Parathyroid adenoma (tissue), 2 donors: ENCODE measurements at regions not wholly inside any gene's neighbourhood (a gene's known extent, or its start where the extent isn't known, plus 50 kb on each side); places are given as distances from the start of the nearest gene placed in this dataset.

Experiments
- H2AFZ ChIP-seq: fragments of 300-600 bp; sonication (generic); one replicate; pipeline ENCODE4 v1.7.0; 2017; ENCODE audit warnings: antibody characterized with exemption, mild to moderate bottlenecking
- H3K27ac ChIP-seq: fragments of 300-600 bp; sonication (generic); one replicate; pipeline ENCODE4 v1.7.0; 2017
- H3K27me3 ChIP-seq: fragments of 300-600 bp; sonication (generic); one replicate; pipeline ENCODE4 v1.7.0; 2017; ENCODE audit warnings: low read length; ENCODE audit not compliant: control insufficient read depth, insufficient read depth
- H3K36me3 ChIP-seq: fragments of 300-600 bp; sonication (generic); one replicate; pipeline ENCODE4 v1.7.0; 2017; ENCODE audit warnings: low read length; ENCODE audit not compliant: control insufficient read depth, insufficient read depth
- H3K4me1 ChIP-seq: fragments of 300-600 bp; sonication (generic); one replicate; pipeline ENCODE4 v1.7.0; 2017; ENCODE audit warnings: control low read depth
- H3K4me2 ChIP-seq: fragments of 300-600 bp; sonication (generic); one replicate; pipeline ENCODE4 v1.7.0; 2017; ENCODE audit warnings: low read length
- H3K4me3 ChIP-seq: fragments of 300-600 bp; sonication (generic); one replicate; pipeline ENCODE4 v1.7.0; 2017; ENCODE audit warnings: low read depth, low read length
- H3K79me2 ChIP-seq: fragments of 300-600 bp; sonication (generic); one replicate; pipeline ENCODE4 v1.7.0; 2017; ENCODE audit warnings: control low read depth
- H3K9ac ChIP-seq: fragments of 300-600 bp; sonication (generic); one replicate; pipeline ENCODE4 v1.7.0; 2017; ENCODE audit warnings: mild to moderate bottlenecking
- H3K9me3 ChIP-seq: fragments of 300-600 bp; sonication (generic); one replicate; pipeline ENCODE4 v1.7.0; 2017; ENCODE audit warnings: low read length; ENCODE audit not compliant: control insufficient read depth
- CTCF ChIP-seq: fragments of 300-600 bp; sonication (generic); IDR thresholded peaks from one replicate; pipeline ENCODE4 v1.7.0; 2017; ENCODE audit warnings: antibody characterized with exemption, mild to moderate bottlenecking
- donor health status: primary hyperparathyroidism.

- no peak for TF ChIP-seq CTCF
- Histone ChIP-seq H3K36me3 (no peaks in the 10 kb centered on the region), H3K4me1 (no peaks in the 10 kb centered on the region), H2AFZ (no peak overlapping the region), H3K9me3 (no peaks in the 10 kb centered on the region), H3K79me2 (no peaks in the 10 kb centered on the region), H3K9ac (no peak overlapping the region), H3K27ac (no peak overlapping the region), H3K4me2 (no peak overlapping the region), H3K27me3 (no peaks in the 10 kb centered on the region), H3K4me3 (no peak overlapping the region)
Measured at GRCh38 chr7:15751191-15751701, 64.8 kb upstream of the MEOX2 start.

DNA sequence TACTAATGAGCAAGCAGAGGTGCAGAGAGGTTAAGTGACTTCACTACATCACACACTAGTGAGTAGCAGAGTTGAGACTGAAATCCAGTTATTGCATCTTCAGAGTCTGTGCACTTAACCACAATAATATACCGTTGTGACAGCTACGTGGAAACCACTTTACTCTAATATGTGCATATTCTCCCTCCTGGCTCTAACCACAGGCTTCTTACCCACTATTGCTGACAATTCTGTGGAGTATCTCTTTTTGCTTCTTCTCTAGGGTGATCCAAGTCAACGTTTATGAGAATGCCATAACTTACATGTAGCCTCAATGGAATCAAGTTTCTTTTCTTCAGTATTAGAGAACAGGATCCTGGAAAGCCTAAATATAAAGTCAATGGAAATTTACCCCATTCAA is 64.2 kb upstream of the MEOX2 start:
- H3K27ac ChIP-seq = no peak overlapping the region
- H3K9me3 ChIP-seq = no peaks in the 10 kb centered on the region
- H3K4me1 ChIP-seq = no peaks in the 10 kb centered on the region
- H3K9ac ChIP-seq = no peak overlapping the region
- no peak for TF ChIP-seq CTCF
- no peaks in the 10 kb centered on the region for H3K36me3 ChIP-seq
- no peak overlapping the region for H2AFZ ChIP-seq
- no peaks in the 10 kb centered on the region for H3K79me2 ChIP-seq
- no peaks in the 10 kb centered on the region for H3K27me3 ChIP-seq
- no peak overlapping the region for H3K4me2 ChIP-seq
- no peak overlapping the region for H3K4me3 ChIP-seq

DNA sequence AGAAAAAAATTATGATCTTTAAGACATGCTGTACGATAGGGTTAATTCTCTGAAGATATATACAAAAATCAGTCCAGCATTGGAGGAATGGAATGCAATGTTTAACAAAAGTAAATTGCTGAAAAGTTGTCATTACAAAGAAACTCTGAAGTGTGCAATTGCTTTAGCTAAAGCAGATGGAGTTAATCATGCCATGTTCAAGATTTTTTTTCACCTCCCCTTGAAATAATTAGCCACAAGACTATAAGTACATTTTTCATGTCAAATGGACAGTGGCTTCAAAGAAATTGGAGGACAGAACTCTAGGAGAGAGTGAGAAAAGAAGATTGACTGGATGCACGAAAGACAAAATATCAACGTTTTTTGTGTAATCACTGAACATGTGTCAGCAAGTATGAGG is 63.1 kb upstream of the MEOX2 start:
- Histone ChIP-seq H3K4me1 (no peaks in the 10 kb centered on the region), H3K9ac (no peak overlapping the region), H3K4me2 (no peak overlapping the region), H3K27ac (no peak overlapping the region), H3K9me3 (no peaks in the 10 kb centered on the region), H3K36me3 (no peaks in the 10 kb centered on the region), H3K27me3 (no peaks in the 10 kb centered on the region), H2AFZ (no peak overlapping the region), H3K79me2 (no peaks in the 10 kb centered on the region), H3K4me3 (no peak overlapping the region)
- no peak for TF ChIP-seq CTCF

DNA sequence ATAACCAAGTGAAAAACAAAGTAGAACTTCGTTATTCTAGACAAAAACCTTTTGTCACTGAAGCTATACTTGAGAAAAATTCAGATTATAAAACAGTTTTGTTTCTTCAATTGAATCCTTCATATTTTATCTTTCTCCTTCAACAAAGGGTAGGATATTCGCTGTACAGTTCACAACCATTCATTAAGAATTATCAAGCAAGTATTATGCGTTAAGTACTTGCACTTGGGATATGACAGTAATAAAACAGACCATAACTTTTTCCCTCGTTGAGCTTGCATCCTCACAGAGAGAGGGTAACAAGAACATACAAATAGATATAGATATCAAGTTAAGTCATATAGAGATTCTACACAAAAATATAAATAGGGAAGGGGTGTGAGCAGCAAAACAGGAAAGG is 61.2 kb upstream of the MEOX2 start:
- no peaks in the 10 kb centered on the region for H3K79me2 ChIP-seq
- H3K4me2 ChIP-seq = no peak overlapping the region
- H3K27ac ChIP-seq = no peak overlapping the region
- H2AFZ ChIP-seq = no peak overlapping the region
- TF ChIP-seq CTCF = no peak
- H3K4me1 ChIP-seq = no peaks in the 10 kb centered on the region
- H3K4me3 ChIP-seq = no peak overlapping the region
- H3K9me3 ChIP-seq = no peaks in the 10 kb centered on the region
- no peaks in the 10 kb centered on the region for H3K36me3 ChIP-seq
- H3K27me3 ChIP-seq = no peaks in the 10 kb centered on the region
- H3K9ac ChIP-seq = no peak overlapping the region

DNA sequence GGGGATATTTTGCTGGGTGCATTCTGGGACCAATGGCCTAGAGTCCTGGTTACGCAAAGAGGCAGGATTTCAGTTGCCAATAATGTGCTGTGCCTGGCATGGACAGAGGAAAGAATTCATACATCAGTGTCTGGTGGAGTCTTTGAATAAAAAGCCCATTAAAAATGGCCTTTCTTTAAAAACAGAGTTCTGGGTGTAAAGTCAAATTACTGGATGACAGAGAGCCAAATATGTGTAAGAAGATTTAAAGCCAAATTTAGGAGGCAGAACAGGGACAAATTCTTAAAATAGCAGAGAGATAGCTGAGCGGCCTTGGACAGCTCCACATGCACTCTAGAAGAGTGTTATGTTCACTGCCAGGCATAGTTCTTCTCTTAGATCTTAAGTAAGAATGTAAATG is 60.8 kb upstream of the MEOX2 start:
- no peaks in the 10 kb centered on the region for H3K27me3 ChIP-seq
- H3K79me2 ChIP-seq = no peaks in the 10 kb centered on the region
- H3K4me2 ChIP-seq = no peak overlapping the region
- H3K9ac ChIP-seq = no peak overlapping the region
- no peaks in the 10 kb centered on the region for H3K4me1 ChIP-seq
- H2AFZ ChIP-seq = no peak overlapping the region
- no peaks in the 10 kb centered on the region for H3K36me3 ChIP-seq
- no peak for TF ChIP-seq CTCF
- H3K4me3 ChIP-seq = no peak overlapping the region
- H3K27ac ChIP-seq = no peak overlapping the region
- H3K9me3 ChIP-seq = no peaks in the 10 kb centered on the region
